Esophagus muscularis mucosa (tissue), 4 donors: ENCODE measurements at regions not wholly inside any gene's neighbourhood (a gene's known extent, or its start where the extent isn't known, plus 50 kb on each side); places are given as distances from the start of the nearest gene placed in this dataset.

ENCODE experiments used
- CTCF ChIP-seq, 3 experiments: fragments of 200-600 bp in 2 of 3; fragments of 450-650 bp in 1 of 3; sonication (generic) in 2 of 3; IDR thresholded peaks; one replicate each; pipeline ENCODE4 v1.5.1; 2017 to 2019; ENCODE audit warnings: antibody characterized with exemption in 3 of 3, mild to moderate bottlenecking in 2 of 3, moderate library complexity in 1 of 3
- EP300 ChIP-seq: sonication (generic); formaldehyde crosslinking; IDR thresholded peaks from one replicate; pipeline ENCODE4 v1.6.1; 2017; ENCODE audit warnings: antibody characterized with exemption
- POLR2A ChIP-seq: fragments of 450-650 bp; IDR thresholded peaks from one replicate; pipeline ENCODE4 v1.6.1; 2017; ENCODE audit warnings: antibody characterized with exemption, moderate library complexity, mild to moderate bottlenecking, low read depth
- POLR2AphosphoS5 ChIP-seq, 2 donors: sonication (generic); formaldehyde crosslinking; IDR thresholded peaks; one replicate each; pipeline ENCODE4 v1.6.1; 2017; ENCODE audit warnings: antibody characterized with exemption in 2 of 2

GRCh38 chr18:10336749-10337350 is 117.6 kb upstream of the APCDD1 start:
- TF ChIP-seq CTCF (IDR thresholded peaks at IDR 0.05) (no peak), EP300 (no peak), POLR2A (no peak), POLR2AphosphoS5 (IDR thresholded peaks at IDR 0.05) (no peak)
